Natural killer cell (primary cell): ENCODE measurements at regions not wholly inside any gene's neighbourhood (a gene's known extent, or its start where the extent isn't known, plus 50 kb on each side); places are given as distances from the start of the nearest gene placed in this dataset.
"Not testable (repeated sequence)": the region's sequence is repeated elsewhere in the genome, so short reads cannot be mapped to it uniquely, and the experiment has no call there.

Experiments used
- ATAC-seq, 3 donors: fragments of 150-1000 bp in 2 of 3; fragments of 200-7000 bp in 1 of 3; cut with Tn5 transposase; 1 replicate in 1 of 3; 2 replicates in 2 of 3; pipeline ENCODE4 v1.10.0; 2021; ENCODE audit warnings: mild to moderate bottlenecking in 2 of 3, moderate library complexity in 2 of 3
- DNase-seq, 2 donors: peaks; one replicate each; pipeline versions ENCODE4 v3.0.0 to v3.0.0-alpha.2; 2013 to 2021; ENCODE audit warnings: mixed read lengths in 1 of 2
- H3K27ac ChIP-seq: one replicate; pipeline ENCODE4 v1.5.1; 2013; ENCODE audit warnings: mild to moderate bottlenecking, low read length
- H3K27me3 ChIP-seq: one replicate; pipeline ENCODE4 v1.6.1; 2013; ENCODE audit warnings: low read length; ENCODE audit not compliant: control insufficient read depth, insufficient read depth
- H3K36me3 ChIP-seq: one replicate; pipeline ENCODE4 v1.6.1; 2013; ENCODE audit warnings: low read length; ENCODE audit not compliant: control insufficient read depth, insufficient read depth
- H3K4me1 ChIP-seq: one replicate; pipeline ENCODE4 v1.6.1; 2013; ENCODE audit warnings: low read length; ENCODE audit not compliant: control insufficient read depth, insufficient read depth
- H3K4me3 ChIP-seq: one replicate; pipeline ENCODE4 v1.5.1; 2013; ENCODE audit warnings: low read length
- H3K9me3 ChIP-seq: one replicate; pipeline ENCODE4 v1.6.1; 2013; ENCODE audit warnings: low read length; ENCODE audit not compliant: control insufficient read depth, insufficient read depth
- H3K27ac Mint-ChIP-seq, 2 donors: one replicate each; pipeline ENCODE4 v1.8.0; 2022; ENCODE audit warnings: mild to moderate bottlenecking in 2 of 2, mixed read lengths in 2 of 2, moderate library complexity in 1 of 2
- H3K27me3 Mint-ChIP-seq, 2 donors: one replicate each; pipeline ENCODE4 v1.8.0; 2022; ENCODE audit warnings: low read depth in 2 of 2, mixed read lengths in 2 of 2
- H3K36me3 Mint-ChIP-seq: one replicate; pipeline ENCODE4 v1.8.0; 2022; ENCODE audit warnings: mixed read lengths
- H3K4me1 Mint-ChIP-seq, 2 donors: one replicate each; pipeline ENCODE4 v1.8.0; 2022; ENCODE audit warnings: mixed read lengths in 2 of 2
- H3K4me3 Mint-ChIP-seq: one replicate; pipeline ENCODE4 v1.8.0; 2022; ENCODE audit warnings: mild to moderate bottlenecking, moderate library complexity, mixed read lengths
- H3K9me3 Mint-ChIP-seq, 2 donors: one replicate each; pipeline ENCODE4 v1.8.0; 2022; ENCODE audit warnings: mixed read lengths in 2 of 2
- CTCF ChIP-seq: fragments of 200-600 bp; IDR thresholded peaks from one replicate; pipeline ENCODE4 v1.8.0; 2022; ENCODE audit warnings: antibody characterized with exemption
- WGBS: methylation state at CpG from one replicate; pipeline ENCODE4 v1.1.7; 2013; ENCODE audit warnings: missing lambda C conversion rate; ENCODE audit not compliant: insufficient coverage; 5-methylcytosine and 5-hydroxymethylcytosine counted together
- intact Hi-C: fragments of 100-400 bp; cut with micrococcal nuclease; formaldehyde crosslinking; loops from one replicate; pipeline ENCODE4 v1.14.2; 2022

DNA sequence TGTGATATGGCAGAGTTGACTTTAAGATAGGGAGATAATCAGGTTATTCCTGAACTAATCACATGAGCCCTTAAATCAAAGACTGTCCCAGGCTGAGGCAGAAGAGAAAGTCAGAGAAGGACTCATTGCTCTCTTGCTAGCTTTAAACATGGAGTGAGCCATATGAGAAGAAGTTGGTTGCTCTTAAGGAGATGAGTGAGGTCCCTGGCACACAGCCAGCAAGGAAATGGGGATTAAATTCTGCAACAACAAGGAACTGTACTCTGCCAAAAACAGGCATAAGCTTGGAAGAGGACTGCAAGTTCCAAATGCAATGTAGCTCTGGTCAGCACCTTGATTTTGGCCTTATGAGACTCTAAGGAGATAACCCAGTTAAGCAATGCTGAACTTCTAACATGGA is 457.0 kb downstream of the PLOD2 start:
- no peak overlapping the region for H3K27ac ChIP-seq
- Mint-ChIP-seq H3K36me3 (no peaks in the 10 kb centered on the region), H3K4me3 (no peak overlapping the region), H3K9me3 (peaks cover 5 to 17% of the 10 kb centered on the region in 2 donors), H3K27ac (no peak overlapping the region), H3K4me1 (no peaks in the 10 kb centered on the region), H3K27me3 (no peaks in the 10 kb centered on the region)
- DNase-seq = no peak
- intact Hi-C loops = no loop called here
- H3K4me1 ChIP-seq = no peaks in the 10 kb centered on the region
- no peaks in the 10 kb centered on the region for H3K27me3 ChIP-seq
- TF ChIP-seq CTCF = no peak
- H3K4me3 ChIP-seq = no peak overlapping the region
- ATAC-seq = no peak
- no peaks in the 10 kb centered on the region for H3K36me3 ChIP-seq
- no peaks in the 10 kb centered on the region for H3K9me3 ChIP-seq

DNA sequence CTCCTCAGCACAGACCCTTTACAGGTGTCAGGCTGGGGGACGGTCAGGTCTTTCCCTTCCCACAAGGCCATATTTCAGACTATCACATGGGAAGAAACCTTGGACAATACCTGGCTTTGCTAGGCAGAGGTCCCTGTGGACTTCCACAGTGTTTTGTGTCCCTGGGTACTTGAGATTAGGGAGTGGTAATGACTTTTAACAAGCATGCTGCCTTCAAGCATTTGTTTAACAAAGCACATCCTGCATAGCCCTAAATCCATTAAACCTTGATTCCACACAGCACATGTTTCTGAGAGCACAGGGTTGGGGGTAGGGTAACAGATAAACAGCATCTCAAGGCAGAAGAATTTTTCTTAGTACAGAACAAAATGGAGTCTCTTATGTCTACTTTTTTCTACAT is 451.2 kb downstream of the PLOD2 start:
- not testable (repeated sequence) for H3K36me3 ChIP-seq, H3K4me3 Mint-ChIP-seq, ATAC-seq

GRCh38 chr3:145716519-145716918 is 444.5 kb downstream of the PLOD2 start:
- H3K9me3 Mint-ChIP-seq = peaks cover 7 to 12% of the 10 kb centered on the region in 2 donors
- no peak for TF ChIP-seq CTCF
- H3K4me3 Mint-ChIP-seq = no peak overlapping the region
- no peak overlapping the region for H3K4me3 ChIP-seq
- H3K4me1 ChIP-seq = no peaks in the 10 kb centered on the region
- WGBS = no CpG with 5 or more reads among the region's 1 CpG
- H3K36me3 Mint-ChIP-seq = no peaks in the 10 kb centered on the region
- no peaks in the 10 kb centered on the region for H3K36me3 ChIP-seq
- H3K27ac Mint-ChIP-seq = no peak overlapping the region
- H3K27me3 ChIP-seq = no peaks in the 10 kb centered on the region
- DNase-seq (no peak), ATAC-seq (no peak)
- no peaks in the 10 kb centered on the region for H3K4me1 Mint-ChIP-seq
- intact Hi-C loops = no loop called here
- H3K27me3 Mint-ChIP-seq = no peaks in the 10 kb centered on the region
- H3K27ac ChIP-seq = no peak overlapping the region
- H3K9me3 ChIP-seq = peaks cover 2% of the 10 kb centered on the region

More for the DNA sequence above, 451.2 kb downstream of the PLOD2 start:
- H3K27ac ChIP-seq, H3K27me3 ChIP-seq, H3K9me3 ChIP-seq, H3K4me1 Mint-ChIP-seq, H3K27me3 Mint-ChIP-seq, DNase-seq, H3K27ac Mint-ChIP-seq, H3K36me3 Mint-ChIP-seq, intact Hi-C loops, H3K4me3 ChIP-seq, H3K4me1 ChIP-seq: not testable (repeated sequence)
- WGBS = no CpG with 5 or more reads among the region's 1 CpG
- H3K9me3 Mint-ChIP-seq = peaks cover 8 to 19% of the 10 kb centered on the region in 2 donors

- no peaks in the 10 kb centered on the region for H3K36me3 ChIP-seq
- no peaks in the 10 kb centered on the region for H3K27me3 ChIP-seq
- H3K4me3 Mint-ChIP-seq = no peak overlapping the region
- intact Hi-C loops = no loop called here
- no peak overlapping the region for H3K27ac ChIP-seq
- no peak overlapping the region for H3K27ac Mint-ChIP-seq
- no CpG with 5 or more reads among the region's 1 CpG for WGBS
- DNase-seq (no peak), ATAC-seq (no peak)
- H3K27me3 Mint-ChIP-seq = no peaks in the 10 kb centered on the region
- H3K9me3 Mint-ChIP-seq = peaks cover 8 to 13% of the 10 kb centered on the region in 2 donors
- H3K4me3 ChIP-seq = no peak overlapping the region
- H3K4me1 Mint-ChIP-seq = no peaks in the 10 kb centered on the region
- H3K4me1 ChIP-seq = no peaks in the 10 kb centered on the region
- no peak for TF ChIP-seq CTCF
- H3K36me3 Mint-ChIP-seq = no peaks in the 10 kb centered on the region
- H3K9me3 ChIP-seq = peaks cover 2% of the 10 kb centered on the region
Measured at GRCh38 chr3:145719114-145719513, 441.9 kb downstream of the PLOD2 start.
